GM23338 (cell line): ENCODE measurements at regions not wholly inside any gene's neighbourhood (a gene's known extent, or its start where the extent isn't known, plus 50 kb on each side); places are given as distances from the start of the nearest gene placed in this dataset.

Source experiments
- ATAC-seq: fragments of 200-7000 bp; cut with Tn5 transposase; 3 replicates; pipeline ENCODE4 v1.9.1; 2020
- DNase-seq: peaks from one replicate; pipeline ENCODE4 v3.0.0-alpha.2; 2015; ENCODE audit warnings: low spot score
- H2AFZ ChIP-seq: fragments of 200-600 bp; sonication (generic); 2 replicates; pipeline ENCODE4 v1.8.0; 2016; ENCODE audit warnings: antibody characterized with exemption, mild to moderate bottlenecking, moderate library complexity
- H3F3A ChIP-seq: fragments of 200-600 bp; sonication (generic); replicated peaks from 2 replicates; pipeline ENCODE4 v1.8.0; 2017; ENCODE audit warnings: antibody characterized with exemption, mixed run types, low read depth
- H3K27ac ChIP-seq: fragments of 200-600 bp; sonication (generic); 2 replicates; pipeline ENCODE4 v1.6.1; 2016; ENCODE audit warnings: low read depth
- H3K27me3 ChIP-seq: fragments of 200-600 bp; sonication (generic); 2 replicates; pipeline ENCODE4 v1.8.0; 2016; ENCODE audit warnings: mild to moderate bottlenecking, mixed run types, moderate library complexity; ENCODE audit not compliant: insufficient read depth
- H3K36me3 ChIP-seq: fragments of 200-600 bp; sonication (generic); 2 replicates; pipeline ENCODE4 v1.8.0; 2016; ENCODE audit warnings: mild to moderate bottlenecking; ENCODE audit not compliant: insufficient read depth
- H3K4me1 ChIP-seq: fragments of 200-600 bp; sonication (generic); 2 replicates; pipeline ENCODE4 v1.8.0; 2016; ENCODE audit warnings: mild to moderate bottlenecking, moderate library complexity; ENCODE audit not compliant: insufficient read depth
- H3K4me2 ChIP-seq: fragments of 200-600 bp; sonication (generic); 2 replicates; pipeline ENCODE4 v1.7.1; 2017; ENCODE audit warnings: mixed run types
- H3K4me3 ChIP-seq: fragments of 200-600 bp; sonication (generic); 2 replicates; pipeline ENCODE4 v1.6.1; 2016; ENCODE audit warnings: mixed run types
- H3K79me2 ChIP-seq: fragments of 200-600 bp; sonication (generic); replicated peaks from 2 replicates; pipeline ENCODE4 v1.8.0; 2017; ENCODE audit warnings: mild to moderate bottlenecking; ENCODE audit not compliant: insufficient read depth
- H3K9me2 ChIP-seq: fragments of 200-600 bp; sonication (generic); 2 replicates; pipeline ENCODE4 v1.8.0; 2017; ENCODE audit not compliant: insufficient read depth
- H4K20me1 ChIP-seq: fragments of 200-600 bp; sonication (generic); replicated peaks from 2 replicates; pipeline ENCODE4 v1.8.0; 2017; ENCODE audit warnings: mild to moderate bottlenecking; ENCODE audit not compliant: insufficient read depth
- H3K27ac Mint-ChIP-seq: 2 replicates; pipeline ENCODE4 v1.8.0; 2020; ENCODE audit warnings: inconsistent platforms, mild to moderate bottlenecking, moderate library complexity, mixed read lengths
- H3K27me3 Mint-ChIP-seq: 3 replicates; pipeline ENCODE4 v1.8.0; 2022; ENCODE audit warnings: low read depth, mild to moderate bottlenecking, moderate library complexity, mixed read lengths, inconsistent platforms; ENCODE audit not compliant: insufficient read depth, poor library complexity
- H3K36me3 Mint-ChIP-seq: 3 replicates; pipeline ENCODE4 v1.8.0; 2021; ENCODE audit warnings: low read depth, mild to moderate bottlenecking, inconsistent platforms, moderate library complexity, mixed read lengths
- H3K4me1 Mint-ChIP-seq: 3 replicates; pipeline ENCODE4 v1.8.0; 2020; ENCODE audit warnings: mild to moderate bottlenecking, inconsistent platforms, mixed read lengths
- H3K4me3 Mint-ChIP-seq: 3 replicates; pipeline ENCODE4 v1.8.0; 2021; ENCODE audit warnings: moderate library complexity, mild to moderate bottlenecking, inconsistent platforms, mixed read lengths
- H3K9me3 Mint-ChIP-seq: 3 replicates; pipeline ENCODE4 v1.8.0; 2020; ENCODE audit warnings: moderate library complexity, mild to moderate bottlenecking, inconsistent platforms, mixed read lengths
- CREB1 ChIP-seq: fragments of 250-450 bp; sonication (Bioruptor Pico); IDR thresholded peaks from 2 replicates; pipeline ENCODE4 v1.5.0; 2020; ENCODE audit warnings: low read depth, mild to moderate bottlenecking, moderate library complexity
- EZH2 ChIP-seq: fragments of 200-600 bp; sonication (generic); IDR thresholded peaks from one replicate; pipeline ENCODE4 v1.8.0; 2017; ENCODE audit warnings: antibody characterized with exemption, mild to moderate bottlenecking, low read depth; ENCODE audit not compliant: unreplicated experiment
- EZH2phosphoT487 ChIP-seq: fragments of 200-600 bp; sonication (generic); IDR thresholded peaks from one replicate; pipeline ENCODE4 v1.8.1; 2018; ENCODE audit warnings: antibody characterized with exemption; ENCODE audit not compliant: unreplicated experiment
- POLR2AphosphoS5 ChIP-seq: IDR thresholded peaks from 2 replicates; pipeline ENCODE4 v1.6.1; 2016; ENCODE audit warnings: antibody characterized with exemption, low read depth
- REST ChIP-seq: IDR thresholded peaks from one replicate; pipeline ENCODE4 v1.6.1; 2018; ENCODE audit warnings: antibody characterized with exemption; ENCODE audit not compliant: unreplicated experiment
- ZNF114 ChIP-seq: fragments of 250-450 bp; sonication (Bioruptor Pico); IDR thresholded peaks from 2 replicates; pipeline ENCODE4 v1.5.0; 2020; ENCODE audit warnings: mild to moderate bottlenecking, moderate library complexity
- ZNF331 ChIP-seq: fragments of 250-450 bp; sonication (Bioruptor Pico); IDR thresholded peaks from 2 replicates; pipeline ENCODE4 v1.5.0; 2020; ENCODE audit warnings: low read depth, mild to moderate bottlenecking, moderate library complexity
- ZNF462 ChIP-seq: fragments of 250-450 bp; sonication (Bioruptor Pico); IDR thresholded peaks from 2 replicates; pipeline ENCODE4 v1.5.0; 2020; ENCODE audit warnings: mild to moderate bottlenecking, moderate library complexity
- TF ChIP-seq, protein P1 (sequence below), 2 experiments: fragments of 200-600 bp in 1 of 2; sonication (generic) in 1 of 2; conservative IDR thresholded peaks; 2 replicates each; pipeline versions ENCODE4 v1.5.1 to v1.6.1; 2016 to 2017; ENCODE audit warnings: antibody characterized with exemption in 2 of 2, low read depth in 2 of 2, mild to moderate bottlenecking in 2 of 2, moderate library complexity in 1 of 2

DNA sequence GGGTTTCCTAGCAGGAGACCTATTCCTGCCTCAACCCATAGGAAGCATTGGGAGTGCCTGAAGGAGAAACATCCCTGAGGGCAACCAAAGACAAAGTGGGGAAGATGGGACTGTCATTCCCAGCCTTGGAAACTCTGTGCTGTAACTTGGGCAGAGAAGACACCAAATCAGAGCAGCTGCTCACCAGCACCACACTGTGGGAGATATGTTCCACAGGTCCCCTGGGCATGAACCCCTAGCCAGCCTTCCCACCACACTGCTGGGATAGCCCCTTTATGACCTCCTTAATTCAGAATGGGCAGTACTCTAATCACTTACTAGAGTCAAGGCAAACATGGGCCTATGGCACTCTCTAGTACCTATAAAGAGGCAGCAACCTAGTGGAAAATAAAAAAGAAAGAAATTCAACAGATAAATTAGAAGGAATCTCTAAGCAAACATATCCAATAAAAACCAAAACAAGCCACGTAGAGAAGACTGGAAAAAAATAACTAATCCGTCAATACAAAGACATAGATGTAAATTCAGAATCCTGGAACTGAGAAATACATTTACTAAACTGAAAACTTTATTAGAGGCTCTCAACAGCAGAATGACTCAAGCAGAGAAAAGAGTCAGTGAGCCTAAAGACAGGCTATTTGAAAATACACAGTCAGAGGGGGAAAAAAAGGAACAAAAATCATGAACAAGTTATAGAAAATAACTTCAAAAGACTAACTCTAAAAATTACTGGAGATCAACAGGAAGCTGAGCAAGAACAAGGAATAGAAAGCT lies 878.4 kb upstream of the FRG1 start:
- H2AFZ ChIP-seq = no peak overlapping the region
- no peak overlapping the region for H3K4me2 ChIP-seq
- ATAC-seq (no peak), DNase-seq (peak; percentile 35)
- H3K4me3 Mint-ChIP-seq = no peak overlapping the region
- no peak overlapping the region for H3K27ac ChIP-seq
- no peak for TF ChIP-seq EZH2phosphoT487
- TF ChIP-seq, protein P1, sequence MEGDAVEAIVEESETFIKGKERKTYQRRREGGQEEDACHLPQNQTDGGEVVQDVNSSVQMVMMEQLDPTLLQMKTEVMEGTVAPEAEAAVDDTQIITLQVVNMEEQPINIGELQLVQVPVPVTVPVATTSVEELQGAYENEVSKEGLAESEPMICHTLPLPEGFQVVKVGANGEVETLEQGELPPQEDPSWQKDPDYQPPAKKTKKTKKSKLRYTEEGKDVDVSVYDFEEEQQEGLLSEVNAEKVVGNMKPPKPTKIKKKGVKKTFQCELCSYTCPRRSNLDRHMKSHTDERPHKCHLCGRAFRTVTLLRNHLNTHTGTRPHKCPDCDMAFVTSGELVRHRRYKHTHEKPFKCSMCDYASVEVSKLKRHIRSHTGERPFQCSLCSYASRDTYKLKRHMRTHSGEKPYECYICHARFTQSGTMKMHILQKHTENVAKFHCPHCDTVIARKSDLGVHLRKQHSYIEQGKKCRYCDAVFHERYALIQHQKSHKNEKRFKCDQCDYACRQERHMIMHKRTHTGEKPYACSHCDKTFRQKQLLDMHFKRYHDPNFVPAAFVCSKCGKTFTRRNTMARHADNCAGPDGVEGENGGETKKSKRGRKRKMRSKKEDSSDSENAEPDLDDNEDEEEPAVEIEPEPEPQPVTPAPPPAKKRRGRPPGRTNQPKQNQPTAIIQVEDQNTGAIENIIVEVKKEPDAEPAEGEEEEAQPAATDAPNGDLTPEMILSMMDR (conservative IDR thresholded peaks at IDR 0.05; ENCODE audit: low read depth in 2 of 2) = peak; percentile 35 to 69; a peak in 3 of 4 replicates
- H3K27me3 ChIP-seq = no peaks in the 10 kb centered on the region
- peaks cover 4% of the 10 kb centered on the region for H3K27me3 Mint-ChIP-seq
- H3K4me1 ChIP-seq = peaks cover 25% of the 10 kb centered on the region
- H3K79me2 ChIP-seq = no peaks in the 10 kb centered on the region
- no peaks in the 10 kb centered on the region; the same call in 1 of the 2 replicates for H3F3A ChIP-seq
- H3K36me3 Mint-ChIP-seq = peaks cover 21% of the 10 kb centered on the region
- no peaks in the 10 kb centered on the region for H3K36me3 ChIP-seq
- H3K4me3 ChIP-seq = no peak overlapping the region
- no peaks in the 10 kb centered on the region for H4K20me1 ChIP-seq
- H3K4me1 Mint-ChIP-seq = peaks cover 27% of the 10 kb centered on the region
- H3K27ac Mint-ChIP-seq = no peak overlapping the region
- peaks cover 8% of the 10 kb centered on the region for H3K9me2 ChIP-seq
- H3K9me3 Mint-ChIP-seq = peaks cover 20% of the 10 kb centered on the region; the same call in 2 of the 3 replicates

DNA sequence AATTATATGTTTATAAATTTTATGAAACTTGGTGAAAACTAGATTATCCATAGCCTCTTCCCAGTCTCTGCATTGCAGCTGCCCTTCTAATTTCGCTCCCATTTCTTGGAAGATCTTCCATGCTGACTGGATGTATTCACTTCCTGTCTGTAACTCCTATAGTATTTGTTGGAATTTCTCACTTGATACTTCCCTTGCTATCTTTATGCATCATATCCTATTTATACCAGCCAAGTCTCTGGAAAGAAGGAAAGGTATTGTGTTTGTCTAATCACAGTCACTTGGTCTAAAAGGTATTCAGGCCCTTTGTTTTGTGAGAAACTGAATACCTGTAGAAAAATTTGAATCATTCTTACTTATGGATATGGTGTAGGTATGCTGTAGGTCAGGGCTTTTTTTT lies 870.9 kb upstream of the FRG1 start:
- Mint-ChIP-seq H3K4me3 (no peak overlapping the region), H3K9me3 (no peaks in the 10 kb centered on the region), H3K36me3 (no peaks in the 10 kb centered on the region), H3K27ac (no peak overlapping the region), H3K27me3 (no peaks in the 10 kb centered on the region), H3K4me1 (no peaks in the 10 kb centered on the region)
- no peak overlapping the region for H3K4me2 ChIP-seq
- H3K4me3 ChIP-seq = no peak overlapping the region
- DNase-seq = no peak
- no peaks in the 10 kb centered on the region for H3K79me2 ChIP-seq
- H4K20me1 ChIP-seq = no peaks in the 10 kb centered on the region
- no peaks in the 10 kb centered on the region for H3K9me2 ChIP-seq
- H2AFZ ChIP-seq = no peak overlapping the region
- no peaks in the 10 kb centered on the region for H3K4me1 ChIP-seq
- no peaks in the 10 kb centered on the region for H3F3A ChIP-seq
- H3K36me3 ChIP-seq = no peaks in the 10 kb centered on the region
- no peaks in the 10 kb centered on the region for H3K27me3 ChIP-seq
- no peak overlapping the region for H3K27ac ChIP-seq
- no peak for ATAC-seq
- no peak for TF ChIP-seq ZNF114 (CRISPR knock-in tag)
- no peak for TF ChIP-seq REST
- no peak for TF ChIP-seq EZH2
- TF ChIP-seq EZH2phosphoT487 = no peak
- TF ChIP-seq POLR2AphosphoS5 = no peak
- TF ChIP-seq ZNF462 (CRISPR knock-in tag) = no peak
- TF ChIP-seq ZNF331 = no peak
- TF ChIP-seq CREB1 (CRISPR knock-in tag) = no peak
